Astrocyte (in vitro differentiated cells and primary cell): ENCODE measurements at regions not wholly inside any gene's neighbourhood (a gene's known extent, or its start where the extent isn't known, plus 50 kb on each side); places are given as distances from the start of the nearest gene placed in this dataset.

ENCODE experiments used
- CTCF ChIP-seq: IDR thresholded peaks from 2 replicates; pipeline ENCODE4 v1.5.1; 2011; ENCODE audit warnings: low read depth, mild to moderate bottlenecking, inconsistent platforms, low read length, moderate library complexity; ENCODE audit not compliant: insufficient read depth
- EZH2 ChIP-seq: IDR thresholded peaks from 2 replicates; pipeline ENCODE4 v1.6.1; 2012; ENCODE audit warnings: mild to moderate bottlenecking, low read length, inconsistent platforms; ENCODE audit not compliant: insufficient read depth

DNA sequence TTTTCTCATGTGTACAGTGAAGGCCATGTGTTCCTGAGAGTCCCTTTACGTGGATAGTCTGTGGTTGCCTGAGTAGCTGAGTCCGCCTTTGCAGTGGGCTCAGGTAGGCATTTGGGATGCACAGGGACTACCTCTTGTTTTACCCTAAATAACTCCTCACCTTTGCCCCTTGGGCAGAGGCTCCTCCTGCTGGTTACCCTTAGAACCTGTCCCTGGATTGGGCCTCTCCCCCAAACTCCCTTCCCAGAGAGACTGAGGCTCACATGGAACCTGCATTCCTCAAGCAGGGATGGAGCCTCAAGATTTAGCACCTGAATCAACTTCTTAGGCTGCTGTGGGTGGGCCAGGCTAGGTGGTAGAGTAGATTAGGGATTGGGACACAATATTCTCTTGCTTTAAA is 111.7 kb downstream of the FOXD2 start:
- TF ChIP-seq CTCF (no peak), EZH2 (no peak)
